ENCODE measurements at regions not wholly inside any gene's neighbourhood (a gene's known extent, or its start where the extent isn't known, plus 50 kb on each side); places are given as distances from the start of the nearest gene placed in this dataset.

DNA sequence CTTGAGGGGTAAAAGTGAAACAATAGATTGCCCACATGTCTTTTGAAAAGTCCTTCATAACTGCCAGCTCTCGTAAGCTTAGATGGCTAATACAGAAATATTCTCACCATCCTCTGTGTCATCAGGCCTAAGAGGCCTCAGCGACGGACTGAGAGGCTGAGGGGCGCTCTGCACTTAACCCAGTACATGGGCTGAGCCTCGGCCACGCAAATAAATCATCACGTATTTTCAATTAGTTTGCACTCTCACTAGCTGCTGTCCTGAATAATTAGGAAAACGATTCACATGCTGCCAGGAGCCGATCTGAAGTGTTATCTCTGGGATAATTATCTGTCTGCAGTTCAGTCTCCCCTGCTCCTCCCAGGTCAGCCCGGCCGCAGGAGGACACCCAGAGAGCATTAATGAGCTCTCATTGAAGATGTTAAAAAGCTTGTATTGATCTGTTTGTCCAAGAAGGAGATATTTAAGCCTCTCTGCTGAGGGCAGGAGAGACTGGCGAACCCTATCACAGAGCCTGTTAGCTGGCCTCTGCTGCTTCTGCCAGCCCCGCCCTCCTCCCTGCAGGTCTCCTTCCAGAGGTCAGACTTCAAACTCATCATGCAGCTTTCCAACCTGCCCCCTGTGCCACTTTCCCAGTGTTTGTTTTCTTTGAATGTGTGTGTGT is 1051.3 kb downstream of the VRK1 start:
- WGBS (ENCODE audit: insufficient coverage): 38% methylated on average over 10 of the region's 13 CpGs
- Histone ChIP-seq H3K4me3 (ENCODE audit: low read depth, low read length) (no peak overlapping the region), H3K27ac (ENCODE audit: low read depth, low read length) (no peak overlapping the region), H3K36me3 (ENCODE audit: control insufficient read depth, insufficient read depth, low read length) (no peaks in the 10 kb centered on the region), H3K27me3 (ENCODE audit: control insufficient read depth, insufficient read depth, low read length) (no peaks in the 10 kb centered on the region), H3K4me1 (ENCODE audit: control insufficient read depth, insufficient read depth, low read length) (peaks cover 6% of the 10 kb centered on the region), H3K9me3 (ENCODE audit: control insufficient read depth, insufficient read depth, low read length) (no peaks in the 10 kb centered on the region)
- DNase-seq (ENCODE audit: low read depth in 4 of 6, low spot score in 6 of 6): peak in 2 of 6 donors; percentile 34 to 72

DNA sequence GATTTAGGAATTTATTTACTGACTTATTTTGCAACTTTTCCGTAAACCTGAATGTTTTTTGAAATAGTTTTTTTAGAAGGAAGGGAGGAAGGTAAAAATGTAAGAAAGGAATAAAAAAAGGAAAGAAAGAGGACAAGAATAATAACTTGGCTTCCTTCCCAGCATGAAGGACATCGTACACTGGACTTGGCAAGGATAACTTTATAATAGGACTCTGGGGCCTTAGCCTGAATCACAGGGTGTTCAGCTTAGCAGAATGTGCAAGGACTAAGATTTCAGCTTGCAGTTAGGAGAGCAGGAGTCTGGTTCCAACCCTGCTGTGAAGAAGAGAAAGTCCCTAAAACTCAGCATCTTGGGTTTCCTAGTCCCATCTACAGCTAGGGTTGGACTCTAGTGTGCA is 1053.3 kb downstream of the VRK1 start:
- peak in 1 of 6 donors; percentile 8 for DNase-seq (ENCODE audit: low read depth in 4 of 6, low spot score in 6 of 6)
- Histone ChIP-seq H3K9me3 (ENCODE audit: control insufficient read depth, insufficient read depth, low read length) (no peaks in the 10 kb centered on the region), H3K4me3 (ENCODE audit: low read depth, low read length) (no peak overlapping the region), H3K27me3 (ENCODE audit: control insufficient read depth, insufficient read depth, low read length) (no peaks in the 10 kb centered on the region), H3K36me3 (ENCODE audit: control insufficient read depth, insufficient read depth, low read length) (no peaks in the 10 kb centered on the region), H3K4me1 (ENCODE audit: control insufficient read depth, insufficient read depth, low read length) (peaks cover 6% of the 10 kb centered on the region), H3K27ac (ENCODE audit: low read depth, low read length) (no peak overlapping the region)
- 33% methylated on average over 1 of the region's 2 CpGs for WGBS (ENCODE audit: insufficient coverage)

DNA sequence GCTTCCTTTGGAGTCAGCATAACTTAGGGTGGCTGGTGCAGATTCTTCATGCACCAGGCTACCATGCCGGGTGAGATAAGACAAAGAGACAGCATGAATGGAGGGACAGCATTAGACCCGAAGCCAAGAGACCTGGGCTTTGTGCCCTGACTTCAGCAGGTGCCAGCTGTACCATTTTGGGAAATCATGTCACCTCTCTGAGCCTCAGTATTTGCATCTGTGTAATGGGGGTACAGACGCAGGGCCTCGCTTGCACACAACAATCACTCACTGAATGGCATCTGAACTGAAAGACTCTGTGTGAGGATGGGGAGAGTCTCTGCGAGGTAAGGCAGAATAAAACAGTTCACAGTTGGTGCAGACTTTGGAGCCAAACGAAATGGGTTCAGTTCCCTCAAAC is 1053.7 kb downstream of the VRK1 start:
- Histone ChIP-seq H3K36me3 (ENCODE audit: control insufficient read depth, insufficient read depth, low read length) (no peaks in the 10 kb centered on the region), H3K27ac (ENCODE audit: low read depth, low read length) (no peak overlapping the region), H3K4me1 (ENCODE audit: control insufficient read depth, insufficient read depth, low read length) (peaks cover 6% of the 10 kb centered on the region), H3K27me3 (ENCODE audit: control insufficient read depth, insufficient read depth, low read length) (no peaks in the 10 kb centered on the region), H3K4me3 (ENCODE audit: low read depth, low read length) (no peak overlapping the region), H3K9me3 (ENCODE audit: control insufficient read depth, insufficient read depth, low read length) (no peaks in the 10 kb centered on the region)
- 86% methylated on average over 2 of the region's 6 CpGs for WGBS (ENCODE audit: insufficient coverage)
- peak in 1 of 6 donors; percentile 4 for DNase-seq (ENCODE audit: low read depth in 4 of 6, low spot score in 6 of 6)

DNA sequence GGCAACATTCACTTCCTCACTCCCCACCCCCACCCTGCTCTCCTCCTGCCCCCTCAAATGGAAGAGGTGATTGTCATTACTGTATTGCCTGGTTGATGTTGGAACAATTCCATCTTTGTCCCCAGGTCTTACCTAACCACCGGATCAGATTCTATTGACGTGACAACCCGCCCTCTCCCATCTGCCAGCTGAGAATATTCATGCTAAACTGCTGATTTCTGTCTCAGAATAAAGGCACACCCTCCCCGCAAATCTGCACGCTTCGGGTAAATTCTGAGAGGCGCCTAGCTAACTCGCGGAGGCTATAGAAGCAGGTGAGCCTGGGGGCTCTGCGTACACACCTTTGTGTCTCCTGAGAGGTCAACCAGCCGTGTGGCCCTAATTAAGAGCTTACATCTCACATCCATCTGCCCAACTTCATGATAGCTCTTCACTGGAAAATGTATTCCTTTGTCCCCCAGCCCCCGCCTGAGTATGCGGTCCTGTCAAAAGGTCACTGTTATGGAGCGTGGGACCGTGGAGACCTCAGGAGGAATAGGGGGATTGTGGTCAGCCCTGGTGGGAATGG is 1054.3 kb downstream of the VRK1 start:
- Histone ChIP-seq H3K4me1 (ENCODE audit: control insufficient read depth, insufficient read depth, low read length) (peaks cover 6% of the 10 kb centered on the region), H3K4me3 (ENCODE audit: low read depth, low read length) (no peak overlapping the region), H3K27ac (ENCODE audit: low read depth, low read length) (no peak overlapping the region), H3K9me3 (ENCODE audit: control insufficient read depth, insufficient read depth, low read length) (no peaks in the 10 kb centered on the region), H3K27me3 (ENCODE audit: control insufficient read depth, insufficient read depth, low read length) (no peaks in the 10 kb centered on the region), H3K36me3 (ENCODE audit: control insufficient read depth, insufficient read depth, low read length) (no peaks in the 10 kb centered on the region)
- 68% methylated on average over 11 of the region's 15 CpGs for WGBS (ENCODE audit: insufficient coverage)
- DNase-seq (ENCODE audit: low read depth in 4 of 6, low spot score in 6 of 6): peak in 2 of 6 donors; percentile 12 to 60

- no peaks in the 10 kb centered on the region for H3K4me1 ChIP-seq (ENCODE audit: control insufficient read depth, insufficient read depth, low read length)
- DNase-seq (ENCODE audit: low read depth in 4 of 6, low spot score in 6 of 6): no peak
- no peak overlapping the region for H3K4me3 ChIP-seq (ENCODE audit: low read depth, low read length)
- H3K36me3 ChIP-seq (ENCODE audit: control insufficient read depth, insufficient read depth, low read length): no peaks in the 10 kb centered on the region
- H3K9me3 ChIP-seq (ENCODE audit: control insufficient read depth, insufficient read depth, low read length): no peaks in the 10 kb centered on the region
- no peak overlapping the region for H3K27ac ChIP-seq (ENCODE audit: low read depth, low read length)
- no peaks in the 10 kb centered on the region for H3K27me3 ChIP-seq (ENCODE audit: control insufficient read depth, insufficient read depth, low read length)
- 69% methylated on average over 6 of the region's 9 CpGs for WGBS (ENCODE audit: insufficient coverage)
Observed at GRCh38 chr14:97854918-97855317, 1057.7 kb downstream of the VRK1 start.

GRCh38 chr14:97866195-97866594 is 1069.0 kb downstream of the VRK1 start:
- no CpG with 5 or more reads among the region's 2 CpGs for WGBS (ENCODE audit: insufficient coverage)
- no peaks in the 10 kb centered on the region for H3K9me3 ChIP-seq (ENCODE audit: control insufficient read depth, insufficient read depth, low read length)
- no peak for DNase-seq (ENCODE audit: low read depth in 4 of 6, low spot score in 6 of 6)
- H3K4me1 ChIP-seq (ENCODE audit: control insufficient read depth, insufficient read depth, low read length): no peaks in the 10 kb centered on the region
- no peaks in the 10 kb centered on the region for H3K27me3 ChIP-seq (ENCODE audit: control insufficient read depth, insufficient read depth, low read length)
- no peaks in the 10 kb centered on the region for H3K36me3 ChIP-seq (ENCODE audit: control insufficient read depth, insufficient read depth, low read length)
- no peak overlapping the region for H3K27ac ChIP-seq (ENCODE audit: low read depth, low read length)
- H3K4me3 ChIP-seq (ENCODE audit: low read depth, low read length): no peak overlapping the region

- H3K36me3 ChIP-seq (ENCODE audit: control insufficient read depth, insufficient read depth, low read length): no peaks in the 10 kb centered on the region
- no peaks in the 10 kb centered on the region for H3K27me3 ChIP-seq (ENCODE audit: control insufficient read depth, insufficient read depth, low read length)
- no peaks in the 10 kb centered on the region for H3K9me3 ChIP-seq (ENCODE audit: control insufficient read depth, insufficient read depth, low read length)
- DNase-seq (ENCODE audit: low read depth in 4 of 6, low spot score in 6 of 6): peak in 1 of 6 donors; percentile 14
- no peak overlapping the region for H3K27ac ChIP-seq (ENCODE audit: low read depth, low read length)
- no peak overlapping the region for H3K4me3 ChIP-seq (ENCODE audit: low read depth, low read length)
- WGBS (ENCODE audit: insufficient coverage): no CpG with 5 or more reads among the region's 5 CpGs
- no peaks in the 10 kb centered on the region for H3K4me1 ChIP-seq (ENCODE audit: control insufficient read depth, insufficient read depth, low read length)
Observed at GRCh38 chr14:97866664-97867063, 1069.5 kb downstream of the VRK1 start.

DNA sequence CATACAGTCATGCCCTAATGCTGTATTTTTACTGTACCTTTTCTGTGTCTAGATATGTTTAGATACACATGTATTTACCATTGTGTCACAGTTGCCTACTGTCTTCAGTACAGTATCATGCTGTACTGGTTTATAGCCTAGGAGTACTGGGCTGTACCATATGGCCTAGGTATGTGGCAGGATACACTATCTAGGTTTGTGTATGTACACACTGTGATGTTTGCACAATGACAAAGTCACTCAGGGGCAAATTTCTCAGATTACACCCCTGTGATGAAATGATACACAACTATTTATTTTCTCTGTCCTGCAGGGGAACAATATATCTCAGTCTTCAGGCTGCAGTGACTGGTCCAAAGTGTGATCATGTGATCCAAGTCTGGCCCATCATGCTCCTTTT is 1076.1 kb downstream of the VRK1 start:
- H3K9me3 ChIP-seq (ENCODE audit: control insufficient read depth, insufficient read depth, low read length): no peaks in the 10 kb centered on the region
- no peak overlapping the region for H3K4me3 ChIP-seq (ENCODE audit: low read depth, low read length)
- H3K36me3 ChIP-seq (ENCODE audit: control insufficient read depth, insufficient read depth, low read length): no peaks in the 10 kb centered on the region
- DNase-seq (ENCODE audit: low read depth in 4 of 6, low spot score in 6 of 6): no peak
- H3K27ac ChIP-seq (ENCODE audit: low read depth, low read length): no peak overlapping the region
- H3K27me3 ChIP-seq (ENCODE audit: control insufficient read depth, insufficient read depth, low read length): no peaks in the 10 kb centered on the region
- no peaks in the 10 kb centered on the region for H3K4me1 ChIP-seq (ENCODE audit: control insufficient read depth, insufficient read depth, low read length)

DNA sequence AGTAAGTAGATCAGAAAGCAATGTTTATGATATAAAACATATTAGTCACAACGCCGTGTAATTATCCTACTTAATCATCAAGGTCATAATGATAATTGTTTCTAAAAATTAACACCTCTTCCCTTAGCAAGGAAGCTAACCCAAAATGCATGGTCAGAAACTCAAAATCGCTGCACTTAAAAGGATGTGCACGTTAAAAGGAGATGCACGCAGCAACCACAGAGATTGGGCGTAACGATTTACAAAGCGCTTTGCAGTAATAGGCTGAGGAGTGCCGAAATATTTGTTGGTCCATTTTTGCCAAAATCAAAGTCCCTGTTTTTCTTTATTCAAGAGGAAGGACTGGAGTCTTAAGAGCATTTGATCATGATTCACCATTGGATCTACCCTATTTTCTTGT is 1077.2 kb downstream of the VRK1 start:
- Histone ChIP-seq H3K4me3 (ENCODE audit: low read depth, low read length) (no peak overlapping the region), H3K4me1 (ENCODE audit: control insufficient read depth, insufficient read depth, low read length) (no peaks in the 10 kb centered on the region), H3K9me3 (ENCODE audit: control insufficient read depth, insufficient read depth, low read length) (no peaks in the 10 kb centered on the region), H3K27me3 (ENCODE audit: control insufficient read depth, insufficient read depth, low read length) (no peaks in the 10 kb centered on the region), H3K27ac (ENCODE audit: low read depth, low read length) (no peak overlapping the region), H3K36me3 (ENCODE audit: control insufficient read depth, insufficient read depth, low read length) (no peaks in the 10 kb centered on the region)
- WGBS (ENCODE audit: insufficient coverage): 90% methylated on average over 6 of the region's 9 CpGs
- DNase-seq (ENCODE audit: low read depth in 4 of 6, low spot score in 6 of 6): no peak

DNA sequence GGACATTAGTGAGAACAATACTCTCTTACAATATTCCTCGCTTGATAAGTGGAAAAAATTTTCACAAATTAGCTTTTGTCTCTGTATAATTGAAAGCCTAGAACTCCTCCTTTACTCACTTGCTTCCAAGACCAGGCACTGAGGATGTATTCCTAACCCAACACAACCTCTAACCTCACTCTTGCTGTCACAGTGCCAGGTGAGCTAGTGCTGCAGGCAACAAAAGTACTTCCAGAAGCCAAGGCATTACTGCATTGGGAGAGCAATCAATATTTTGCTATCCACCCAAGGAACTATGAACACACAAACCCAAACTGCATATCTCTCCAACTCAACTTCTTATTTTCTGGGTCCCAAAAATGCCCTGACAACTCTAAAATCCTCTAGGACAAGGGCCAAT is 1081.0 kb downstream of the VRK1 start:
- Histone ChIP-seq H3K36me3 (ENCODE audit: control insufficient read depth, insufficient read depth, low read length) (no peaks in the 10 kb centered on the region), H3K9me3 (ENCODE audit: control insufficient read depth, insufficient read depth, low read length) (no peaks in the 10 kb centered on the region), H3K4me1 (ENCODE audit: control insufficient read depth, insufficient read depth, low read length) (no peaks in the 10 kb centered on the region), H3K27me3 (ENCODE audit: control insufficient read depth, insufficient read depth, low read length) (no peaks in the 10 kb centered on the region), H3K27ac (ENCODE audit: low read depth, low read length) (no peak overlapping the region), H3K4me3 (ENCODE audit: low read depth, low read length) (no peak overlapping the region)
- WGBS (ENCODE audit: insufficient coverage): no CpG with 5 or more reads among the region's 1 CpG
- DNase-seq (ENCODE audit: low read depth in 4 of 6, low spot score in 6 of 6): no peak

Measured in spinal cord (tissue), 9 donors.